ENCODE measurements at regions not wholly inside any gene's neighbourhood (a gene's known extent, or its start where the extent isn't known, plus 50 kb on each side); places are given as distances from the start of the nearest gene placed in this dataset.

DNA sequence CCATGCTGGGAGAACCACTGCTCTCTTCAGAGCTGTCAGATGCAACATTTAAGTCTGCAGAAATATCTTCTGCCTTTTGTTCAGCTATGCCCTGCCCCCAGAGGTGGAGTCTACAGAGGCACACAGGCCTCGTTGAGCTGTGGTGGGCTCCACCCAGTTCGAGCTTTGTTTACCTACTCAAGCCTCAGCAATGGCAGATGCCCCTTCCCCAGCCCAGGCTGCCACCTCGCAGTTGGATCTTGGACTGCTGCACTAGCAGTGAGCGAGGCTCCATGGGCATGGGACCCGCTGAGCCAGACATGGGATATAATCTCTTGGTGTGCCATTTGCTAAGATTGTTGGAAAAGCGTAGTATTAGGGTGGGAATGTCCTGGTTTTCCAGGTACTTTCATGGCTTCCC, 229.1 kb upstream of the C11orf87 start:
- no peak overlapping the region for H3K4me3 ChIP-seq (ENCODE audit: low read depth, low read length)
- H3K9me3 ChIP-seq (ENCODE audit: control insufficient read depth, low read length), result no peaks in the 10 kb centered on the region
- H3K9ac ChIP-seq, result no peak overlapping the region
- no peak overlapping the region for H2AFZ ChIP-seq
- H3K4me2 ChIP-seq (ENCODE audit: low read length), result no peak overlapping the region
- H3K27ac ChIP-seq, result no peak overlapping the region
- TF ChIP-seq, protein P1, sequence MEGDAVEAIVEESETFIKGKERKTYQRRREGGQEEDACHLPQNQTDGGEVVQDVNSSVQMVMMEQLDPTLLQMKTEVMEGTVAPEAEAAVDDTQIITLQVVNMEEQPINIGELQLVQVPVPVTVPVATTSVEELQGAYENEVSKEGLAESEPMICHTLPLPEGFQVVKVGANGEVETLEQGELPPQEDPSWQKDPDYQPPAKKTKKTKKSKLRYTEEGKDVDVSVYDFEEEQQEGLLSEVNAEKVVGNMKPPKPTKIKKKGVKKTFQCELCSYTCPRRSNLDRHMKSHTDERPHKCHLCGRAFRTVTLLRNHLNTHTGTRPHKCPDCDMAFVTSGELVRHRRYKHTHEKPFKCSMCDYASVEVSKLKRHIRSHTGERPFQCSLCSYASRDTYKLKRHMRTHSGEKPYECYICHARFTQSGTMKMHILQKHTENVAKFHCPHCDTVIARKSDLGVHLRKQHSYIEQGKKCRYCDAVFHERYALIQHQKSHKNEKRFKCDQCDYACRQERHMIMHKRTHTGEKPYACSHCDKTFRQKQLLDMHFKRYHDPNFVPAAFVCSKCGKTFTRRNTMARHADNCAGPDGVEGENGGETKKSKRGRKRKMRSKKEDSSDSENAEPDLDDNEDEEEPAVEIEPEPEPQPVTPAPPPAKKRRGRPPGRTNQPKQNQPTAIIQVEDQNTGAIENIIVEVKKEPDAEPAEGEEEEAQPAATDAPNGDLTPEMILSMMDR (IDR thresholded peaks at IDR 0.05), result no peak
- H3K79me2 ChIP-seq, result no peaks in the 10 kb centered on the region
- H3K27me3 ChIP-seq (ENCODE audit: control insufficient read depth, insufficient read depth, low read length), result no peaks in the 10 kb centered on the region
- no peaks in the 10 kb centered on the region for H3K36me3 ChIP-seq (ENCODE audit: control insufficient read depth, insufficient read depth, low read length)
- no peaks in the 10 kb centered on the region for H3K4me1 ChIP-seq

DNA sequence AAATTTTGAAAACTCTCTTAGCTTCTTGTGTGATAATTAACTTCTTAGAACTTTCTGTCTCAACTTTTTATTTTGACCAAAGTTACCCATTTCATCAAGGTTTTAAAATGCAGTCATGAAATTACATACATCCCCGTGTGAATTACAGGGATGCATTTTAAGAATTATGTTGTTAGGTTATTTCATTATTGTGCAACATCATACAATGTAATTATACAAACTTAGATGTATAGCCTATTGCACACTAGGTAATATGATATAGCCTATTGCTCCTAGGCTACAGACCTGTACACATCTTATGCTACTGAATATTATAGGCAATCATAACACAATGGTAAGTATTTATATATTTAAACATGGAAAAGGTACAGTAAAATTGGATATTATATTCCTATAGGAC, 228.1 kb upstream of the C11orf87 start:
- TF ChIP-seq, protein P1 (IDR thresholded peaks at IDR 0.05), result no peak
- Histone ChIP-seq H3K9me3 (ENCODE audit: control insufficient read depth, low read length) (no peaks in the 10 kb centered on the region), H3K9ac (no peak overlapping the region), H3K27ac (no peak overlapping the region), H3K4me3 (ENCODE audit: low read depth, low read length) (no peak overlapping the region), H3K4me1 (no peaks in the 10 kb centered on the region), H3K79me2 (no peaks in the 10 kb centered on the region), H3K4me2 (ENCODE audit: low read length) (no peak overlapping the region), H3K36me3 (ENCODE audit: control insufficient read depth, insufficient read depth, low read length) (no peaks in the 10 kb centered on the region), H3K27me3 (ENCODE audit: control insufficient read depth, insufficient read depth, low read length) (no peaks in the 10 kb centered on the region), H2AFZ (no peak overlapping the region)

DNA sequence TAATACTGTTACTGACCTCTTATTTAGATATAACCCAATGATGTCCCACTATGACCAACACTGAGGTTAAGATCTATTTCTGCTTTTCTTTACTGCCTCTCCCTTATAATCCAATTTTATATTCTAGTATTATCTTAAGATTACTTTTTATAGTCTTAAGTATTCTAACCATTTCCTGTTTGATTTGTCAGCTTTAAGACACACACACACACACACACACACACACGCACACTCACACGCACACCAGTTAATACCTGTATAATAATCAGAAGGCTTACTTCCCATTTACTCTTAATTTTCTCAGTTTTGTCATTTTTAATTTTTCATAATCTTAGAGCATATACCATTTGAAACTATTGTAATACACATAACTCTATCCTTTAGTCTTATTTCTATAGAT, 226.0 kb upstream of the C11orf87 start:
- Histone ChIP-seq H3K4me1 (no peaks in the 10 kb centered on the region), H3K27ac (no peak overlapping the region), H3K4me2 (ENCODE audit: low read length) (no peak overlapping the region), H3K27me3 (ENCODE audit: control insufficient read depth, insufficient read depth, low read length) (no peaks in the 10 kb centered on the region), H3K79me2 (no peaks in the 10 kb centered on the region), H3K4me3 (ENCODE audit: low read depth, low read length) (no peak overlapping the region), H2AFZ (no peak overlapping the region), H3K36me3 (ENCODE audit: control insufficient read depth, insufficient read depth, low read length) (no peaks in the 10 kb centered on the region), H3K9ac (no peak overlapping the region), H3K9me3 (ENCODE audit: control insufficient read depth, low read length) (no peaks in the 10 kb centered on the region)
- TF ChIP-seq, protein P1 (IDR thresholded peaks at IDR 0.05), result no peak

DNA sequence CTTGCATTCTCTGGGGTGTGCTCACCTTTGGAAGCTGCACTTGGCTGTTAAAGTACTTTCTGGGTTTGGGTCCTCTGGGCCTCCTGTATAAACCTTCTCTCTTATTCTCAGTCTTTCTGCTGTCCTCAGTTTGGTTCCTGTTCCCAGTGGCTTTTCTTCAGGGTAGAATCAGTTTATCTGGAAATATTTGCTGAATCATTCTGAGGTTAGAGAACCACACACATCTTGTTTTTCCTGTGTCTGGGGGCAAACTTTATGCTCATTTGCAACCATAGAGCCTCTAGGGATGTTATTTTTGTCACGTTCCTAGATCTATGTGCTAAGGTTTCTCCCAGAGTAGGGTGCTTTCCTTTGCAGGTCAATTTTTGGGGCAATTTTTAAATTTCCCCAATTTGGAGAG, 224.3 kb upstream of the C11orf87 start:
- TF ChIP-seq, protein P1 (IDR thresholded peaks at IDR 0.05), result no peak
- Histone ChIP-seq H3K9me3 (ENCODE audit: control insufficient read depth, low read length) (no peaks in the 10 kb centered on the region), H3K27ac (no peak overlapping the region), H3K36me3 (ENCODE audit: control insufficient read depth, insufficient read depth, low read length) (no peaks in the 10 kb centered on the region), H3K79me2 (no peaks in the 10 kb centered on the region), H3K9ac (no peak overlapping the region), H3K4me2 (ENCODE audit: low read length) (no peak overlapping the region), H2AFZ (no peak overlapping the region), H3K4me3 (ENCODE audit: low read depth, low read length) (no peak overlapping the region), H3K27me3 (ENCODE audit: control insufficient read depth, insufficient read depth, low read length) (no peaks in the 10 kb centered on the region), H3K4me1 (no peaks in the 10 kb centered on the region)

DNA sequence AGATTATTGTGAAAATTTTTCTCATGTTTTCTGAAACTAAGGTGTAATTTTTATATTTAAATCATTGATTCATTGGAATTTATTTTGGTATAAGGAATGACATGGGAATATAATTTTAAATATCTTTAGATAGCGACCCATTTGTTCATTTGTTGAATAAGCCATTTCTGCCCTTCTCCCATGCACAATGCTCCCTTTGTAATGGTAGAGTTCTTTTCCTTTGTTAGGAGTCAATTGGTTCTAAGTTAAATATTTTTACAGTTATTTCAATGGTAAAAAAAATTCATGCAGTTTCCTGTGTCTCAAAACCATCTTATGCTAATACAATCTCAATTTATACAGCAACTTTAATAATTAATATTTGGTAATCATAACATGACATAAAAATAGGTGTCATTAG, 218.8 kb upstream of the C11orf87 start:
- Histone ChIP-seq H3K36me3 (ENCODE audit: control insufficient read depth, insufficient read depth, low read length) (no peaks in the 10 kb centered on the region), H3K4me1 (no peaks in the 10 kb centered on the region), H3K9ac (no peak overlapping the region), H3K27me3 (ENCODE audit: control insufficient read depth, insufficient read depth, low read length) (no peaks in the 10 kb centered on the region), H3K4me2 (ENCODE audit: low read length) (no peak overlapping the region), H3K27ac (no peak overlapping the region), H3K79me2 (no peaks in the 10 kb centered on the region), H3K9me3 (ENCODE audit: control insufficient read depth, low read length) (no peaks in the 10 kb centered on the region), H2AFZ (no peak overlapping the region), H3K4me3 (ENCODE audit: low read depth, low read length) (no peak overlapping the region)
- TF ChIP-seq, protein P1 (IDR thresholded peaks at IDR 0.05), result no peak
